ENCODE measurements at regions not wholly inside any gene's neighbourhood (a gene's known extent, or its start where the extent isn't known, plus 50 kb on each side); places are given as distances from the start of the nearest gene placed in this dataset.

DNA sequence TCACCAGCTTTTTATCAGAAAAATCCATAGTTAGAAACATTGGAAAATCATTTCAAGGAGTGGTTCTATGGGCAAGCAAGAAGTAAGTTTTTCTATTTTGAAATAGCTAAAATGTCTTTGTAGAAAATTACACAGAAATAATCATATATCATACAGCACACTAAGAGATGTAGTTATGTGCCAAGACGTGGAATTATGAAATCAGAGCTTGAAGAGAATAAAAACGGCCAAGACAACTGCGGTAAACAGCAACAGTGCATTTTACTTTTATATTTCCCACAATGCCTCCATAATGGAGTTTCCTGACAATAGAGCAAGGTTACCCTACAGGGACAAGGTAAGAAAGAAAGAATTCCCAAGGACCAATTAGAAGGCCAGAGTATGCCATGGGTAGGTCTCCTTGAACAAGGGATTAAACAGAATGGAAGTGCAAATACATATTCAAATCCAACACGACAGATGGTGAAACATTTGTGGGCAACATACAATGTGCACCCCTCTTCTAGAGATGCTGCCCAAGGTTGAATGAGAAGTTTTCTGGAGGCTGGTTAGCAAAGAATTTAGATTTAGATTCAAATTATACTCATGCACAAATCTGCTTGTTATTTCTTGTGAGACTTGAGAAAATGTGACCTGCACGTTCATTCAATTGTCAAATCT lies 76.1 kb upstream of the BTG1 start:
- Histone ChIP-seq H3K36me3 (no peaks in the 10 kb centered on the region), H3K27ac (replicated peaks in 1 of 4) (no peak overlapping the region), H3K4me3 (no peak overlapping the region), H3K4me1 (peaks cover 0 to 6% (median 0%) of the 10 kb centered on the region in 4 donors), H3K9me3 (no peaks in the 10 kb centered on the region), H3K27me3 (no peaks in the 10 kb centered on the region)
- DNase-seq (ENCODE audit: extremely low spot score), result no peak
- TF ChIP-seq POLR2AphosphoS5 (IDR thresholded peaks at IDR 0.05), result no peak
- intact Hi-C loops (cut with DNase I), result no loop called here
- 73% methylated on average over 5 of the region's 5 CpGs for WGBS

DNA sequence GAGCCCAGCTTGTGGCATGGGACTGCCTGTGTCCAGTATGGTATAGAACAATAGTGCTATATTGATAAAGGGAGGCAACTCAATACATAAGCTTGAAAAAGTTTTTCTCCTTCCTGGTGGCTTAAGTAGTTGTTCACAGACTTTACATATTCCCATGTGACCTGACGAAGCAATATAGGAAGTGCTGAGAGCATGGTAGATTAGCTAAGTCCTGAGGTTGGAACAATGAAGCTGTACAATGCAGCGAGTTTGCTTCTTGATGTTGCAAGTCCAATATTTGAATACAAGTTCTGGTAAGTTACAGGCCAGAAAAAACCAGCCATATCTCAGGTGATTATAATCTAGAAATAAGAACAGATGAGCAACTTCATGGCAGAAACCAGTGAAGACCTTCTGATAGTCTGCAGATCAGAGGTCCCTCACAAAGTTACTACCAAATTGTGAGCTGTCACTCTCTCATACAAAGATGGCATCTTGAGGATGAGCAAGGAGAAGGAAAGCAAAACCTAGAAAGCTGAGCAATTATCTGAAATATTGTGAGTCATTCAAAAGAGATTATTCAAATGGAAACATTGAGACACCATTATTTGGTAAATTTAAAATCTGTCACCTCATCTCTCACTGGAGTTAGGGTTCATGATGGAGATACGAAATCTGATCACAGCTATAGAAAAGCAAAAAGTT lies 72.9 kb upstream of the BTG1 start:
- intact Hi-C loops (cut with DNase I), result no loop called here
- WGBS, result 91% methylated on average over 3 of the region's 3 CpGs
- DNase-seq (ENCODE audit: extremely low spot score), result no peak
- H3K27me3 ChIP-seq, result no peaks in the 10 kb centered on the region
- no peak overlapping the region for H3K27ac ChIP-seq (replicated peaks in 1 of 4)
- H3K36me3 ChIP-seq, result no peaks in the 10 kb centered on the region
- no peaks in the 10 kb centered on the region for H3K4me1 ChIP-seq
- H3K4me3 ChIP-seq, result no peak overlapping the region
- TF ChIP-seq POLR2A (IDR thresholded peaks at IDR 0.05; ENCODE audit: low read depth) (no peak), POLR2AphosphoS5 (IDR thresholded peaks at IDR 0.05) (no peak), EP300 (IDR thresholded peaks at IDR 0.05) (no peak)
- TF ChIP-seq, protein P1, sequence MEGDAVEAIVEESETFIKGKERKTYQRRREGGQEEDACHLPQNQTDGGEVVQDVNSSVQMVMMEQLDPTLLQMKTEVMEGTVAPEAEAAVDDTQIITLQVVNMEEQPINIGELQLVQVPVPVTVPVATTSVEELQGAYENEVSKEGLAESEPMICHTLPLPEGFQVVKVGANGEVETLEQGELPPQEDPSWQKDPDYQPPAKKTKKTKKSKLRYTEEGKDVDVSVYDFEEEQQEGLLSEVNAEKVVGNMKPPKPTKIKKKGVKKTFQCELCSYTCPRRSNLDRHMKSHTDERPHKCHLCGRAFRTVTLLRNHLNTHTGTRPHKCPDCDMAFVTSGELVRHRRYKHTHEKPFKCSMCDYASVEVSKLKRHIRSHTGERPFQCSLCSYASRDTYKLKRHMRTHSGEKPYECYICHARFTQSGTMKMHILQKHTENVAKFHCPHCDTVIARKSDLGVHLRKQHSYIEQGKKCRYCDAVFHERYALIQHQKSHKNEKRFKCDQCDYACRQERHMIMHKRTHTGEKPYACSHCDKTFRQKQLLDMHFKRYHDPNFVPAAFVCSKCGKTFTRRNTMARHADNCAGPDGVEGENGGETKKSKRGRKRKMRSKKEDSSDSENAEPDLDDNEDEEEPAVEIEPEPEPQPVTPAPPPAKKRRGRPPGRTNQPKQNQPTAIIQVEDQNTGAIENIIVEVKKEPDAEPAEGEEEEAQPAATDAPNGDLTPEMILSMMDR (IDR thresholded peaks at IDR 0.05), result no peak
- H3K9me3 ChIP-seq, result no peaks in the 10 kb centered on the region

DNA sequence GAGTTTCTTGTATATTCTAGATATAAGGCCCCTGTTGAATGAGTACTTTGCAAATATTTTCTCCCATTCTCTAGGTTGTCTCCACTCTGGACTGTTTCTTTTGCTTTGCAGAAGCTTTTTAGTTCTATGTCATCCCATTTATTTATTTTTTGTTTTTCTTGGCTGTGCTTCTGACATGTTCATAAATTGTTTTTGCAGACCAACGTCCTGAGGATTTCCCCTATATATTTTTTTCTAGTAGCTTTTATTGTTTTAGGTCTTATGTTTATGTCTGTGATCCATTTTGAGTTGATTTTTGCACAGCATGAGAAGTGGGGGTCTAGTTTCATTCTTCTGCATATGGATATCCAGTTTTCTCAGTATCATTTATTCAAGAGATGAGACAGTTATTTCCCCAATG lies 70.4 kb upstream of the BTG1 start:
- H3K9me3 ChIP-seq, result no peaks in the 10 kb centered on the region
- TF ChIP-seq, protein P1 (IDR thresholded peaks at IDR 0.05), result no peak
- TF ChIP-seq EP300 (IDR thresholded peaks at IDR 0.05) (no peak), POLR2A (IDR thresholded peaks at IDR 0.05; ENCODE audit: low read depth) (no peak), POLR2AphosphoS5 (IDR thresholded peaks at IDR 0.05) (no peak)
- no peaks in the 10 kb centered on the region for H3K4me1 ChIP-seq
- no peak overlapping the region for H3K4me3 ChIP-seq
- H3K36me3 ChIP-seq, result no peaks in the 10 kb centered on the region
- intact Hi-C loops (cut with DNase I), result no loop called here
- DNase-seq (ENCODE audit: extremely low spot score), result no peak
- no peaks in the 10 kb centered on the region for H3K27me3 ChIP-seq
- no peak overlapping the region for H3K27ac ChIP-seq (replicated peaks in 1 of 4)
- WGBS, result 7% methylated on average over 1 of the region's 1 CpG

DNA sequence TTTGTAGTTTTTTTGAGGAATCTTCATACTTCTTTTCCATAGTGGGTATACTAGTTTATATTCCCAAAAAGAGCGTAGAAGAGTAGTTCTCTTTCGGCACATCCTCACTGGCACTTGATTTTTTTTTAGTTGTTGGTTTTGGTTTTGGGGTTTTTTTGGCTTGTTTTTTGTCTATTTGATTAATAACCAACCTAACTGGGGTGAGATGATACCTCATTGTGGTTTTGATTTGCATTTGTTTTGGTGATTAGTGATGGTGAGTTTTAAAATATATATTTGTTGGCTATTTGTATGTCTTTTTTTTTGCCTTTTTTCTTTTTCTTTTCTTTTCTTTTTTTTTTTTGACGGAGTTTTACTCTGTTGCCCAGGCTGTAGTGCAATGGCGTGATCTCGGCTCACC lies 69.7 kb upstream of the BTG1 start:
- intact Hi-C loops (cut with DNase I), result no loop called here
- Histone ChIP-seq H3K27ac (replicated peaks in 1 of 4) (no peak overlapping the region), H3K27me3 (no peaks in the 10 kb centered on the region), H3K9me3 (no peaks in the 10 kb centered on the region), H3K36me3 (no peaks in the 10 kb centered on the region), H3K4me3 (no peak overlapping the region), H3K4me1 (no peaks in the 10 kb centered on the region)
- TF ChIP-seq EP300 (IDR thresholded peaks at IDR 0.05) (no peak), POLR2A (IDR thresholded peaks at IDR 0.05; ENCODE audit: low read depth) (no peak), POLR2AphosphoS5 (IDR thresholded peaks at IDR 0.05) (no peak)
- TF ChIP-seq, protein P1 (IDR thresholded peaks at IDR 0.05), result no peak
- no peak for DNase-seq (ENCODE audit: extremely low spot score)
- WGBS, result 100% methylated on average over 5 of the region's 5 CpGs

DNA sequence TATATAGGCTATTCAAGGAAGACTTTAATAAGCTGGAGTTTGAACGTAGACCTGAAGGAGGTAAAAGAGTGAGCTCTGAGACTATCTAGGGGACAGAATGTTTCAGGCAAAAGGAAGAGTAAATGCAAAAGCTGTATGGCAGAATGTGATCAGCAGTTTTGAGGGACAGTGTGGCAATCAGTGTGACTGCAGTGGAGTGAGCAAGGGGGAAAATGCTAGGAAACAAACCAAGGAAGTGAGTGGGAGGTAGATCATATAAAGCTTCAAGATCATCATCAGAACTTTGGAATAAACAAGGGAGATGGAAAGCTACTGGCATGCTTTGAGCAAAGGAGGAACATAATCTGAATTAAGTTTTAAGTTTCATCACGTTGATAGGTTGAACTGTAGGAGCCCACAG lies 67.5 kb upstream of the BTG1 start:
- Histone ChIP-seq H3K4me3 (no peak overlapping the region), H3K36me3 (no peaks in the 10 kb centered on the region), H3K27ac (replicated peaks in 1 of 4) (no peak overlapping the region), H3K27me3 (no peaks in the 10 kb centered on the region), H3K9me3 (no peaks in the 10 kb centered on the region), H3K4me1 (peaks cover 0 to 6% (median 2%) of the 10 kb centered on the region in 4 donors)
- no peak for DNase-seq (ENCODE audit: extremely low spot score)
- WGBS, result 83% methylated on average over 2 of the region's 2 CpGs
- intact Hi-C loops (cut with DNase I), result no loop called here
- TF ChIP-seq EP300 (IDR thresholded peaks at IDR 0.05) (no peak), POLR2A (IDR thresholded peaks at IDR 0.05; ENCODE audit: low read depth) (no peak), POLR2AphosphoS5 (IDR thresholded peaks at IDR 0.05) (no peak)
- TF ChIP-seq, protein P1 (IDR thresholded peaks at IDR 0.05), result no peak
